ENCODE measurements at regions not wholly inside any gene's neighbourhood (a gene's known extent, or its start where the extent isn't known, plus 50 kb on each side); places are given as distances from the start of the nearest gene placed in this dataset.
"Not testable (repeated sequence)": the region's sequence is repeated elsewhere in the genome, so short reads cannot be mapped to it uniquely, and the experiment has no call there.

GRCh38 chr1:22196041-22196440, 53.1 kb upstream of the WNT4 start:
- no peak for DNase-seq

GRCh38 chr1:22196641-22197040, 53.7 kb upstream of the WNT4 start:
- DNase-seq, result no peak

GRCh38 chr1:22197644-22198043, 54.7 kb upstream of the WNT4 start:
- no peak for DNase-seq

- DNase-seq, result no peak
Measured at GRCh38 chr1:22201023-22201422, 58.1 kb upstream of the WNT4 start.

GRCh38 chr1:22203335-22203734, 60.4 kb upstream of the WNT4 start:
- no peak for DNase-seq

- no peak for DNase-seq
Measured at GRCh38 chr1:22204057-22204840, 61.4 kb upstream of the WNT4 start.

GRCh38 chr1:22204989-22205913, 62.4 kb upstream of the WNT4 start:
- peak; percentile 88 for DNase-seq

GRCh38 chr1:22206551-22207125, 63.7 kb upstream of the WNT4 start:
- no peak for DNase-seq

GRCh38 chr1:22207511-22208267, 64.8 kb upstream of the WNT4 start:
- no peak for DNase-seq

GRCh38 chr1:22208268-22208972, 65.5 kb upstream of the WNT4 start:
- DNase-seq, result no peak

- DNase-seq, result no peak
Measured at GRCh38 chr1:22208973-22209378, 66.1 kb upstream of the WNT4 start.

- DNase-seq, result no peak
Measured at GRCh38 chr1:22210176-22210575, 67.3 kb upstream of the WNT4 start.

- DNase-seq, result no peak
Measured at GRCh38 chr1:22210636-22211035, 67.7 kb upstream of the WNT4 start.

GRCh38 chr1:22211459-22211858, 68.6 kb upstream of the WNT4 start:
- not testable (repeated sequence) for DNase-seq

GRCh38 chr1:22212400-22213233, 69.7 kb upstream of the WNT4 start:
- DNase-seq, result no peak

- no peak for DNase-seq
Measured at GRCh38 chr1:22216210-22216883, 73.5 kb upstream of the WNT4 start.

GRCh38 chr1:22216966-22217365, 74.1 kb upstream of the WNT4 start:
- no peak for DNase-seq

GRCh38 chr1:22217811-22218460, 75.0 kb upstream of the WNT4 start:
- DNase-seq, result no peak

- no peak for DNase-seq
Measured at GRCh38 chr1:22218618-22219250, 75.8 kb upstream of the WNT4 start.

Measured in DMS79 (cell line).